ENCODE measurements at regions not wholly inside any gene's neighbourhood (a gene's known extent, or its start where the extent isn't known, plus 50 kb on each side); places are given as distances from the start of the nearest gene placed in this dataset.
A peak's percentile ranks its signal among the peaks of the same experiment; 100 is the strongest.

DNA sequence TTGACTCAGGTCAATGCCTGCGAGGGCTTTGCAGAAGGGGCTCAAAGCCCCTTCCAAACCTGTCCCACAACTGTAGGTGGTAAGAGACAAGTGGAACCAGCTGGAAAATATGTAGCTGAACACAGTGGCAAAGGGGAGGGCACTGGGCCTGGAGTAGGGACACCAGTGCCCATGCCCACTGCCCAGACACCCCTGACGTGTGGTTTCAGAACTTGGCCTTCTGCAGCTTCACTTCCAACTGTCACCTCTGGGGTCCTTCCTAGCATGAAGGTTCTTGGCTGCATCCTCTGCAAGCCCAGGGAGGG, 233.1 kb upstream of the IRX1 start:
- no peak for DNase-seq

DNA sequence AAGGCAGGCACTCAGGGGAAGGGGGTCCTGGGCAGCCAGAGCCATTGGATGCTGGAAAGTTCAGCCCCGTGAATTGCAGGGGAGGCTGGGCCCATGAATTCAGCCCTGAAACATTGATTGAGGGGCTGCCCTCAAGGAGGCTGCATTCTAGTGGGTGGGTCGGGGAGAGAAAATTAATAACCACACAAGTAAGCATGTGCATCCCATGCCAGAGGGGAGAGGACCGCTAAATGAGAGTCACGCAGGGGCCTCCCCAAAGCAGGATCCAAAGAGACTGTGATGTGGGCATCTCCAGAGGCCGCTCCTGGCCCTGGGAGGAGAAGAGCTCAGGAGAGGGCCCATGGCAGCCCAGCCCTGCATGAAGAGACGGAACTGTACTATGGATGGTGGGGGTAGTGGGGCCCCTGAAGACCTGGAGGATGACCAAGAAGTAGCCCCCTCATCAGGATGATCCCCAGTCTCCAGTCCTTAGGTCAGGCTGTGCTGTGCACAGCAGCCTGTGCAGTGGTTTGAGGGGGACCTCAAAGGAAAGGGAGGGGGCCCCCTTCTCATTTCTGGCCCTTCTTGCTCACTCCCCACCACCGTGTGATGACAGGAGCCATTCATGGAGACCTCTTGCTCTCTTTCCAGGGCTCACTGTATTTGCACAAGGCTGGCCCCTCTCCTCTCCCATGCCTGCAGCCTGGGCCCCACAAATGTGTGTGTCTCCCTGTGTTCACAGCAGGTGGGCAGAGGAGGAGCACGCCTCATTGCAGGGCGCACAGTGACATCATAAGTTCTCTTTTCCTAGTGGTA, 233.6 kb upstream of the IRX1 start:
- no peak for DNase-seq

DNA sequence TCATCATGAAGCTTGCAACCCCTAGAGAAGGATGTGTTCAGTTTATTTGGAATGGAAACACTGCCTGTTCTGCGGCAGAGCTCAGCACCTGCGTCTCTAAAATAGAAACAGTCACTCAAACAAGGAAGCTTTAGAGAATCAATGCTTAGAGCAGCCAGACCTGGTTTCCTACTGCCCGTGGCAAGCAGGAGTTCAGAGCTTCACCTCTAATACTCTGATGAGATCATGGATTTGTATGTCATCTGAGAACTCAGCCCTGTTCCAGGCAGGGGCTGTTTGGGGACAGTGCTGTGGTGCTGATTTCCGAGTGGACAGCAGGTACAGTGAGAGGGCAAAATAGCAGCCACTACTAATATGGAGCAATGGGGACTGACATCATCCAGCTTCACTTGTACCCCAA, 236.0 kb upstream of the IRX1 start:
- no peak for DNase-seq

GRCh38 chr5:3357291-3357690, 238.3 kb upstream of the IRX1 start:
- no peak for DNase-seq

GRCh38 chr5:3356016-3356415, 239.6 kb upstream of the IRX1 start:
- no peak for DNase-seq

GRCh38 chr5:3355126-3355525, 240.5 kb upstream of the IRX1 start:
- peak; percentile 39 for DNase-seq

- DNase-seq: no peak
Observed at GRCh38 chr5:3354606-3355005, 241.0 kb upstream of the IRX1 start.

DNA sequence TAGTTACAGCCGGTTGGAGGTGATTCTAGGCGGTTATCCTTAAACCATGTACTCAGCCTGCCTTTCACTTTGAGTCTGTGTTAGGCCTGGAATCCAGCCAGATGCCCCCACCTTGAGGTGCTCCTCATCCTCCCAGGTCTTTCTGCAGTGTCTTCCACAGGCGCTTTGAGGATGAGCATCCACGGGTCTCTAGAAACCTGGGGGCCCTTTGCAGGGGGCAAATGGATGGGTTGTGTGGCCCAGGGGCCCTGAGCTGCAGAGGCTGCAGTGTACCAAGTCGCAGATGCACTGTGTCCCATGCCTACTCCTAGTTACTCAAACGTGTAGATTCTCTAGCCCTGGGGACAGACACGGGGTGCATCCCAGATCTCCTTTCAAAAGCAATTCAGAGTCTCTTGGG, 242.1 kb upstream of the IRX1 start:
- no peak for DNase-seq

DNA sequence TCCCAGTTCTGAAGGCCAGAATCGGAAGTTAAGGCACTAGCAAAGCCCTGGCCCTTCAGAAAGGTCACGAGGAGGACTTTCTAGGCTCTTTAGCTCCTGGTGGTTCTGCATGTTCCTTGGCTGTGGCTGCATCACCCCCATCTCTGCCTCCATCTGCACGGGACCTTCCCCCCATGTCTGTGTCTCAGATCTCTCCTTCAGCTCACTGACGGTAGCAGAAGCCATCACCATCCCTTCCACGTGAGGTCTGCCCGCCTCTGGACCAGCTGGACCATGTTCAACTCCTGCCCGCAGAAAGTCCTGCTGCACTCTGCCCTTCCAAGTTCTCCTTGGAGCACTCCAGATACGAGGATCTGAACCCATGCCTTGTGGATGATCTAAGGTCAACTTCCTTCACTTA, 242.9 kb upstream of the IRX1 start:
- no peak for DNase-seq

DNA sequence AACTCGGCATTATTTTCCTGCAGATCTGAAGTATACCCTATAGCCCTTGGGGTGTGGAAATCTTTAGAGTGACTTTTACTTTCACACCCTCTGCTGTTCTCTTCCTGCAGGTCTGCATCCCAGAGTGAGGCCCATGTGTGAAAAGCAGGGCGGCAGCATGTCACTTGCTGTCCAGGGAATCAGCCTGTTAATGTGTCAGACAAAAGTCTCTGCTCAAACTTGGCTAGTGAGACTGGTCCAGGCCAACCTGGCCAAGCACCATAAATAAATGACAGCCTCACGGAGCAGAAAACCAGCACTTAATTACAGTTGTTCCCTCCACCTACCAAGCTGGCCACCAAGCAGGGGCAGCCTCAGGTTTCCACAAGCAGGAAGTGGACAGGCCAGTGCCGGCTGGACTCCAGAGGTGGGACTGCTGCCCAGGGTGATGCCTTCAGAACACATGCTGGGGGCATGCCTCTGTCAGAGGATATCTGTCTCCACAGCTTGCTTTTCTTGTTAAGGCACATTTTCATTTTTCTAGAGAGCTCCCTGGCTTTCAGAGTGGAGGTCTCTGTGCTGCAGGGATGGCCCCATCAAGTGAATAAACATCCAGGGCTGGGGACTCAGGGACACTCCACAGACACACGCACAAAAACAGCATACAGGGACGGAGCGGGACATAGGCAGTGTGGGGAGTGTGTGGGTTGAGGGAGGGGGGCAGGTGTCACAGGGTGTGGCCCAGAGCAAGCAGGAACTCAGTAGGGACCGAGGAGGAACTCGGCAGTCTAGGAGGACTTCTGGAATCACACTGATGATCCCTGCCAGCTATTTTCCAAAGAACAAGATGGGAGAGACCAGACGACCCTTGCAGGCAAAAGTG, 243.8 kb upstream of the IRX1 start:
- no peak for DNase-seq

DNA sequence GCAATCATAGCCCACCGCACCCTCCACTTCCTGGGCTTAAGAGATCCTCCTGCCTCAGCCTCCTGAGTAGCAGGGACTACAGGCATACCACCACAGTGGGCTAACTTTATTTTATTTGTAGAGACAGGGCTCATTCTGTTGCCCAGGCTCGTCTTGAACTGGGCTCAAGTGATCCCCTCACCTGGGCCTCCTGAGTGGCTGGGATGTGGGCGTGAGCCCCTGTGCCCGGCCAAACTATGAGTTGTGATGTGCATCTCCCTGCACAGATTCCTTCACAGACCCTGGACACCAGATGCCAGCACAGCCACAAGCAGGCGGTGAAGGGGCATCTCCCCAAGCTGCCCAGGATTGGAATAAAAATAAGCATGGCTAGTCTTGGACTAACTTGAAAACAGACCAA, 244.9 kb upstream of the IRX1 start:
- no peak for DNase-seq

GRCh38 chr5:3349704-3350565, 245.7 kb upstream of the IRX1 start:
- DNase-seq: no peak

GRCh38 chr5:3348576-3349535, 246.8 kb upstream of the IRX1 start:
- DNase-seq: no peak

GRCh38 chr5:3347741-3348140, 247.9 kb upstream of the IRX1 start:
- no peak for DNase-seq

- DNase-seq: no peak
Observed at GRCh38 chr5:3346111-3346820, 249.4 kb upstream of the IRX1 start.

DNA sequence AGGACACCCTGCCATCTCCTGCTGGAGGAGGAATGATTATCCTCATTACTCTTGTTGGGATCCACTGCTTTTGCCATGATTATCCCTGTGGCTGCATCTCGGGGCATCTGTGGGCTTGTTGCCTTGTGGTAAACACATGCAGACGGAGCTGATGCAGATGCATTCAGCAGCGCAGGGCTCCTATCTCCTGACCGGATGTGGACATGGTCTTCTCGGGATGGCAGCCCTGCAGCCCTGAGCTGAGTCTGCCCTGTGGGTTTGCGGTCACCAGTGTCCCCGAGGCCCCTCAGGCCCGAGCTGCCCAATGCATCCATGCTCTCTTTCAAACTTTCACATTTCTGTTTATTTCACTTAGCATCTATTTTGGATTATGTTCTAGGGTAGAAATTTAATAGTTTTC, 250.4 kb upstream of the IRX1 start:
- no peak for DNase-seq

GRCh38 chr5:3344671-3345070, 251.0 kb upstream of the IRX1 start:
- no peak for DNase-seq

DNA sequence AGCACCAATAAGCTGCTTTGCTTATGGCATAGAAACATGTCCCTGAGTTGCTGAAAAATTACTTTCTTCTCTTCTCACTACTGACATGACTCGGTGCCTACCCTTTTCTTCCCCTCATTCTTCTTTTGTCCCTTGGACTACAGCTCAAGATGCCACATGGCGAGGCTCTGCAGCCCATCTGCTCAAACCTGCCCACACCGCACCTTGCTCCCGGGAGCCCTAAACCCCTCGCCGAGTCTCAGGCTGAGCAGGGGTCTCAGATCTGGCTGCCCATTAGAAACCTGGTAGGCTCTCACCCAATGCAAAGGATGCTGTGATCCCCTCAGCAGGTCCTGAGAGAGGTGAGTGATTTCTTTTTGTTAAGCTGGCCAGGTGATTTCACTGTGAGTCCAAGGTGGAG, 251.7 kb upstream of the IRX1 start:
- DNase-seq: no peak

- DNase-seq: no peak
Observed at GRCh38 chr5:3343211-3343610, 252.4 kb upstream of the IRX1 start.

DNA sequence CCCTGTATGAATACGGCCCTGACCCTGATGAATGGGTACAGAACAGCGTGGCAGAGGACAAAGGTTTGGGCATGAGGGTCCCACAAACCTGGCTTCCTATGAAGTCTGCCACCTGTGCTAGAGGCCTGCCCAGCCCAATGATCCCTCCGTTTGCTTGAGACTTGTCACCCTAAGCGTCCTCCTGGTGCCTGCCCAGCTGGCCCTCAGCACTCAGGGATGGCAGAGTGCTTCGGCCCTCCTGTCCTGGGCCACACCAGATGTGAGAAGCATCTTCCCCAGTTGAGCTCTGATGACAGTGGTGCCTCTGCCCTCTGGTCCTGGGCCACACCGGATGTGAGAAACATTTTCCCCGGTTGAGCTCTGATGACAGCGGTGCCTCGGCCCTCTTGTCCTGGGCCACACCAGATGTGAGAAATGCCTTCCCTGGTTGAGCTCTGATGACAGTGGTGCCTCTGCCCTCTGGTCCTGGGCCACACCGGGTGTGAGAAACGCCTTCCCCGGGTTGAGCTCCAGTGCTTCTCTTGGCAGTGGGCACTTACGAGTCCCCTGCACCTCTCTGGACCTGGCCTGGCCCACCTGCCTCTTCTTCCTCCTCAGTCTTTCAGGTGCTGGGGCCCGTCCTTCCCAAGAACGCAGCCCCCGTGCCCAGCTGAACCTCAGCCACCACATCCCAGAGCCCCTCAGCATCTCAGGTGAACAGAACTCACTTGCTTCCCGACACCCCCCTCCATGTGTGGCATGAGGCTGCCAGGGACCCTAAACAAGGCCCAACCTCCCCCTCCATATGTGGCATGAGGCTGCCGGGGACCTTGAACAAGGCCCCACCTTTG, 253.1 kb upstream of the IRX1 start:
- DNase-seq: no peak

All from muscle of arm (tissue), 1 donor.